ENCODE measurements at regions not wholly inside any gene's neighbourhood (a gene's known extent, or its start where the extent isn't known, plus 50 kb on each side); places are given as distances from the start of the nearest gene placed in this dataset.
"Not testable (repeated sequence)": the region's sequence is repeated elsewhere in the genome, so short reads cannot be mapped to it uniquely, and the experiment has no call there.

DNA sequence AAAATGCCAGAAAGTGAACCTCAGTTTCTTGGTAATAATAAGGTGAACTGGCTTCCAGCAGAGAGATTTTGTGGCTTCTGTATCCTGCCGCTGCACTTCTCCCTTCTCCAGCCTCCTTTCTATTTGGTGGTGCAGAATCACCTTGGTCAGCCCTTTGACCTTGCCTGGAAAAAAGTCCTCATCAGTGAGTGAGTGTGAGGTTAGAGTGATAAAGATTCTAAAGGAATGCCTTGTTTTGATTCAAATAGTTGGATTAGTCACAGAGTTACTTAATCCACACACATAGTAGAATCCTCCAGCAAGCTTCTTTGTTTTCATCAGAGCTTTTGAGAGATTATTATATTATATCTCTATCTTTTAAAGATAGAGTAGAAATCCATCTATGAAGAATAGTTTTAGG is 140.9 kb downstream of the KCNRG start:
- DNase-seq (ENCODE audit: low read depth in 2 of 2, low spot score in 1 of 2), result no peak

DNA sequence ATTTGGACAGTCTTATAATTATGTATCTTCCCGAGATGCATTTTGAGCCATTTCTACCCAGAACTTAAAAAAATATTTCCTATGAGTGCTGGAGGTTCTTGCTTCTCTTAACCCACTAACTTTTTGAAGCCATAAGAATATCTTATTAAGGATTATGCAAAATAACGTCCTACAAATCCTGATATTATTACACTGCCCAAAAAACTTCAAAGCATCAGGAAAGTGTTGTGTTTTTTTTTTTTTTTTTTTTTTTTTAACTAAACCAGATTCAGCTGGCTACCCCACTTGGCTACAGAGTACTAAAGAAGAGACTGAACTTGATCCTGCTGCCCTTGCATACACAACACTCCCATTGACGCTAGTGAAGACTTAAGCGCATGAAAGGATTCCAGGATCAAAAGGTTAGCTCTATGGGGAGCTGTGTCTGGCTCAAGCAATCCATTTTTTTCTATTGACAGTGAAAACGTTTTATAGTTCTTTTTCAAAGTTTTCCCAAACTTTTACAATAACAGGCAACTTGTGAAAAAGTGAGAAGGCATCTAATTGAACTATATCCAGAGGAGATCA is 141.4 kb downstream of the KCNRG start:
- DNase-seq (ENCODE audit: low read depth in 2 of 2, low spot score in 1 of 2), result no peak

DNA sequence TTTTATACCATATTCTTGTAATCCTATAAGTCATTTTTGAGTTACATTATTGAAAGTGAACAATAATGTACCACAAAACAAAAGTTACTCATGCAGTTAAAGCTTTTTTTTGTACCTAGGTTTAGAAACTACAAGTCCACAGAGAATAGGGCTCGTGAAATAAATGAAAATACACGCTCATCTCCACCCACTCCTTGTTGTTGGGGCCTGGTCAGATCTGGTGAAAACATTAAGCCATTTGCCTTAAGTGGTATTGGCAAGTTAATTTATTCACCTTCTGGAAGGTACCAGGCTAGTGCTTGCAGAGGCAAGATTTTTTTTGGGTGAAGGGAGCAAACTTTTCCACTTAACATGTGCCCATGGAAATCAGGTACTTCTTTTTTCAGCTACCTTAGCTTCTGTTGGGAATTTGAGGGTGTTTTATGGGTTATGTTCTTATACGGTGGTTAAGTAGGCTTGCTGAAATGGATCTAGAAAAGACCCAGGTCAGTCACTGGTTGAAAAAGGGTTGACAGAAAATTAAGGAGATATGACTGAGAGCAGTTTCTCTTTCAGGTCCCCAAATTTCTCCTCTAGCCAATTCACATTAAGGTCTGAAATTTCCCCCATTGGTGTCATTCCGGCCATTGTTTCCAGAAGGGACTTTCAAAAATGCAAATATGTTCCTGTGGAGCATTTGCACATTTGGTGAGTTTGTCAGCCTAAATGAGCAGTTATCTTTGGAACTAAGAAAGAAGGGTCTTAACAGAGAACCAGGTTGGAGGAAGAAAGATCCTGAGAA is 143.3 kb downstream of the KCNRG start:
- DNase-seq (ENCODE audit: low read depth in 2 of 2, low spot score in 1 of 2), result no peak

DNA sequence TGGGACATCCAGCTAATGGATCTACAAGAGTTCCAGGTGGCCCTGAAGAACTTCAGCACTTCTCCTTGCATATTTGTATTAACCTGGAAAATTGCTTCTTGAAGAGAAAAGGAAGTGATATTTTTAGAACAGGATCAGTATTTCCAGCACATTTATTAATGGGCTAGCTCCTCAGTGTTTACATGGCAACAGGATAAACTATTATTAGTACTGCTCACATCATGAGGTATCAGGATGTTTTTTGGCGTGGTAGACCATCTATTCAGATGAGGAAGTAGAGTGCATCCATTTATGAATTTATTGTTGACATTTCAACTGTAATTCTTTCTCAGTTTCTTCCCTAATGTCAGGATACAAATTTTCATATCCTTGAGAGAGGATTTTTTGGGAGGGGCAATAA is 144.4 kb downstream of the KCNRG start:
- no peak for DNase-seq (ENCODE audit: low read depth in 2 of 2, low spot score in 1 of 2)

DNA sequence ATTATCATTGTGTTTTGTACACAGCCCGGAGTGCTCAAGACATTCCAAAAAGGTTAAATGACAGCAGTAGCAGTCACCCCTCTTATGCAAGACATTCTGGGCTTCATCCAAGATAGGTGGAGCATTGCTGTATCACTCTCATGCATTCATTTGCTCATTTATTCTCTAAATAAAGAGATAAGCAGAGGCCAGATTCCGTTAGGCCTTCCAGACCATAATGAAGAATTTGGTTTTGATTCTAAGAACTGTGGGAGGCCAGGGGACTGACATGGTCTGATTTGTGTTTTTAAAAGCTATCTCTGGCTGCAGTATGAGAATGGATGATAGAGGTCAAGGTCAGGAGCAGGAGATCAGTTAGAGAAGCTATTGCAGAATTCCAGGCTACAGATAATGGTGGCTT is 145.8 kb downstream of the KCNRG start:
- no peak for DNase-seq (ENCODE audit: low read depth in 2 of 2, low spot score in 1 of 2)

DNA sequence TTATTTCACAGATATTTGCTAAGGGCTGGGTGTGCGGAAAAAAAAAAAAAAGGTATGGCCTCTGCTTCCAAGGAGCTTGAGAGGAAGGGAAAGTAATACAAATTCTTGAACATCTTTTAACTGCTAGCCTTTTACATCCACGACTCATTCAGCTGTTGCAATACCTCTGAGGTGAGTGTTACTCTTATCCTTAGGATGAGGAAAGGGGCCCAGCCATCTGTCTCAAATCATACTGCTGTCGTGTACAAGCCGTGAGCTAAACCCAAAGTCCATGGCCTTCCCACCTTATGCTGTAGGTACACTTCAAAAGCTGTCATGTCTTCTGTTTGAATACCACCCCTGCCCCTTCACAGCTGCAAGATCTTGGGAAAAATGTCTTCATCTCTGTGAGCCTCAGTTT is 146.8 kb downstream of the KCNRG start:
- no peak for DNase-seq (ENCODE audit: low read depth in 2 of 2, low spot score in 1 of 2)

DNA sequence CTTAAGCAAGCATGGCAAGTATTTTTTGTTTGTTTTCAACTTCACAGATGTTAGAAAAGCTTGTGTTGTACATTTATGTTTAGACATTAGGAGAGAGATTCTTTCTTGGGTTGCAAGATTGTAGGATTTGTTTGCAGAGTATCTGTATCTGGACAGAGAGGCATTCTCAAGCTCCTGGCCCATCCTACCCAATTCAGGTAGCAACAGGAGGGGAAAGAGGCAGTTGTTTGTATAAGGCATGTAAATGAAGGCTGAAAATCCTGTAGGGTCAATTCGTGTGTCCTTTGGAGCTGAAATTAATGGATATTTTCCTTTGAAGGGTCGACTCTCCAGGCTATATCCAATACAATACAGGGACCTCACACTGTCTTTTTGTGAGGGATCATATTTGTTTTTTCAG is 147.3 kb downstream of the KCNRG start:
- no peak for DNase-seq (ENCODE audit: low read depth in 2 of 2, low spot score in 1 of 2)

DNA sequence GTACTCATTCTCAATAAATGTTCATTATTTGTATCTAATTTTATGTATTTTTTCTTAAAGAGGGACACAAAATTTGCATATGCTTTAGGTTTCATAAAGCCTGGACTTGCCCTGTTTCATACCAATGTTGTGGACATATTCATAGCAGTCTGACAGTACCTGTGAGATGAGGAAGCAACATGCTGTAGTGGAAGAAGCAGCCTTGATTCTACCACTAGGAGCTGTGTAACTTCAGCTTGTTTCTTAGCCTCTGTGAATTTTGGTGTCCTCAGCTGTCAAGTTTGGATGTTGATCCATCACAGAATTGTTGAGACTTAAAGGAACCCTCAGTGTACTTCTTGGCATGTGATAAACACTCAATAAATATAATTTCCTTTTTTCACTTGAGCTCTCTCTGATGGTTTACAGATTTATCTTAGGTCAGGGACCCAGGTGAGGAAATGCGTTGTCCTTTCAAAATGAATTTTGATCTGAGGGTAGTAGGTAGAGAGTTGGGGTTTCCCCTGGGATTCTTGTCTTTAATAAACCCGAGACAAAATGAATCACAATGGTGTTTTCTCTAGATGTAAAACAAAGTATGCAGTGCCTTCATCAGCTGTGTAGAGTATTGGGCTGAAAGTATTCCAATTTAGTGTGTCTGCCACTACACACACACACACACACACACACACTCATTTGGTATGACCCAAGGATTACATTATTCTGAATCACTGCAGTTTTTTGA is 152.1 kb downstream of the KCNRG start:
- no peak for DNase-seq (ENCODE audit: low read depth in 2 of 2, low spot score in 1 of 2)

DNA sequence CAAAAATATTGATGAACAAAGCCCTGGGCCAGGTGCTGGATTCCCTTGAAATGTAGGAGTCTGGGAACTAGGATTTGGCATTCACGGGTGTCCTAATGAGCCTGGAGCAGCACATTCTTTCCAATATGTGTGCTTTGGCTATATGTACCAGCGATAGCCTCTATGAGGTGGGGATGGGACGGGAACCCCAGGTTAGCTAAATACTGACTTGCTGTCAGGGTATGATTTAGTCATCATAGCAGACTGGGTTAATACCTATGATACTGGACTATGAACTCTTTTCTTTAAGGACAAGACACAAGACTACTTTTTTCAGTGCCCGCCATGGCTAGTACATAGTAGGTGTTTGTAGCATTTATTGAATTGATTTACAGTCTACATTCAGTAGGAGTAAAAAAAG is 152.7 kb downstream of the KCNRG start:
- no peak for DNase-seq (ENCODE audit: low read depth in 2 of 2, low spot score in 1 of 2)

DNA sequence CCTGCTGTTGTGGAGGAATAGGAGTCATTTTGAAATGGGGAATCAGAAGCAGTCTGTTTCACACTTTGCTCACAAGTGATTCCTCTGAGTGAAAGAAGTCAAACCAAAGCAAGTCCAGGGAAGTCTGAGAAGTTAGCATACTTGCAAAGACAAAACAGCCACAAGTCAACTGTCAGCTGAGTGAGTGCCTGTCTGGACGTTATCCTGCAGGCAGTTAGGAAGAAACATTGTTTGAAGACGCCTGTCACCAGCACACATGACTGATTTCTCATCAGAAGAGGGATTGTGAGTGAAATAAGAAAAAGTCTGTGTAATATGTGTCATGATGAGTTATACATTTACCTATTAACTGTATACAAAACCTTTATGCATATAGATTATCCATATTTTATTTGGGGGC is 153.5 kb downstream of the KCNRG start:
- DNase-seq (ENCODE audit: low read depth in 2 of 2, low spot score in 1 of 2), result no peak

DNA sequence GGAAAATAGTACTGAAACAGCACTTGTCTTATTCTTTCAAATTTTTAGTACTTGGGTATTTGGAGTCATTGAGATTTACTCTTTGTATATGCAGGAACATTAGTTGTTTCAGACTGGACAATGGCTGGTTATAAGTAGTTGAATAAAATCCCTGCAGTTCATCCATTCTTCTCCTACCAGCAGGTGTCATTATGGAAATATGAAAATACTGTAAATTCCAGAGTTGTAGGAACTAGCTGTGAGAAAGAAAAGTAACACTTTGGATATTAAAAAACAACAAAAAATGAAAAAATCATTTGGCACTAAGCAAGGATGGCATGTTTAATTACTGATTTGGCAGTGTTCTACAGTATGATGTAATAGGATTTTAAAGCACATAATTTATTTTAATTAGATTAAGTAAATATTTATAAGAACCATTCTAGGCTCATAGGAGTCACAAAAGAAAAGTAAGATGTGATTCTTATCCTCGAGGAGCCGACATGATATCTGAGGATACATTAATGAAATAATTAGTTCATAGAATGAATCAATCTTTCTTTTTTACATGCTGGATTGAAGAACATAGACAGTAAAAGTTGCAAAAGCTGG is 155.3 kb downstream of the KCNRG start:
- no peak for DNase-seq (ENCODE audit: low read depth in 2 of 2, low spot score in 1 of 2)

DNA sequence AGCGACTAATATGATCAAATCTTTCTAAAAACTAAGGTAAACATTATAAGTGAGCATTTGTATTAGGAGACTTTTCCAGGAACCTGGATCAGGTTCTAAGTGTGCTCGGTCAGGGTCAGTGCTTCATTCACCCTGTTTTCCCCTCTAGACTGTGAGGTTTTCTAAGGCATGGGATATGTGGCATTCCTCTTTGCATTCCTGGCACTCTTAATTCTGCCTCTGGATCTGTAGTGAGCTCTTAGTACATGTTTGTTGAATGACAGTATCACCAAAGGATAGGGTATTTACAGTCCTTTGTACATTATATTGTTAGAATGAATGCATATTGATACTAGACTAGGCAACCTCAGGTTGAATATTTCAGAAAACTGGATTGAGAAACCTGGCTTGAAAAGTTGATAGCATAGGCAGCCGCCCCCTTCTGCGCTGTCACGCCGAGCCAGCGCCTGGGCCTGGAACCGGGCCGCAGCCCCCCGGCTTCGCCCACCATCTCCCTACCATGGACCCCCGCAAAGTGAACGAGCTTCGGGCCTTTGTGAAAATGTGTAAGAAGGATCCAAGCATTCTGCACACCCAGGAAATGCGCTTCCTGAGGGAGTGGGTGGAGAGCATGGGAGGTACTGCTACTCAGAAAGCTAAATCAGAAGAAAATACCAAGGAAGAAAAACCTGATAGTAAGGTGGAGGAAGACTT is 156.5 kb downstream of the KCNRG start:
- DNase-seq (ENCODE audit: low read depth in 2 of 2, low spot score in 1 of 2), result no peak

DNA sequence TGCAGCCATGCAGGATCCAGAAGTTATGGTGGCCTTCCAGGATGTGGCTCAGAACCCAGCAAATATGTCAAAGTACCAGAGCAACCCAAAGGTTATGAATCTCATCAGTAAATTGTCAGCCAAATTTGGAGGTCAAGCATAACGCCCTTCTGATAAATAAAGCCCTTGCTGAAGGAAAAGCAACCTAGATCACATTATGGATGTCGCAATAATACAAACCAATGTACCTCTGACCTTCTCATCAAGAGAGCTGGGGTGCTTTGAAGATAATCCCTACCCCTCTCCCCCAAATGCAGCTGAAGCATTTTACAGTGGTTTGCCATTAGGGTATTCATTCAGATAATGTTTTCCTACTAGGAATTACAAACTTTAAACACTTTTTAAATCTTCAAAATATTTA is 157.8 kb downstream of the KCNRG start:
- not testable (repeated sequence) for DNase-seq (ENCODE audit: low read depth in 2 of 2, low spot score in 1 of 2)

DNA sequence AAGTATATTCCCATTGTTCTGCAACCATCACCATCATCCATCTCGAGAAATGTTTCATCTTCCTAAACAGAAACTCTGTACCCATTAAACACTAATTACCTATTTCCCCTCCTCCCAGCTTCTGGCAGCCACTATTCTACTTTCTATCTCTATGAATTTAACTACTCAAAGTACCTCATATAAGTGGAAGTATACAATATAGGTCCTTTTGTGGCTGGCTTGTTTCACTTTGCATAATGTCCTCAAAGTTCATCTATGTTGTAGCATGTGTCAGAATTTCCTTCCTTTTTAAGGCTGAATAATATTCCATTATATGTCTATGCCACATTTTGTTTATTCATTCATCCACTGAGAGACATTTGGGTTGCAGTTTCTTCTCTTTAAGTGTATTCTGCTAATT is 159.4 kb downstream of the KCNRG start:
- no peak for DNase-seq (ENCODE audit: low read depth in 2 of 2, low spot score in 1 of 2)

DNA sequence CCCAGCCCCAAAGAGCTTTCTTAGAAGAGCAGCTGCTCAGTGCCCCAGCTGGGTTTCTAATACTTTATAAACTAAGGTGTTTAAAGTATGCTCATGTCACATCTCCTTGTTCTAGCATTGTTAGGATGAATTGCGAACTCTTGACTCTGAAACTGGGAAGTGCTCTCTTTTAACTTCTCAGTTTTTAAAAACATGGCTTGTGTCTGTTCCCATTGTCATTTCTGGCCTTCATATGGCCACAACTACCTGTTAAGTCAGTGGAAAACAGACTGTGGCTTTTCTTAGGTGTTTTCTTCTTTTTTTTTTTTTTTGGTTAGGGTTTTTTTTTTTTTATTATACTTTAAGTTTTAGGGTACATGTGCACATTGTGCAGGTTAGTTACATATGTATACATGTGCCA is 164.7 kb downstream of the KCNRG start:
- DNase-seq (ENCODE audit: low read depth in 2 of 2, low spot score in 1 of 2), result no peak

DNA sequence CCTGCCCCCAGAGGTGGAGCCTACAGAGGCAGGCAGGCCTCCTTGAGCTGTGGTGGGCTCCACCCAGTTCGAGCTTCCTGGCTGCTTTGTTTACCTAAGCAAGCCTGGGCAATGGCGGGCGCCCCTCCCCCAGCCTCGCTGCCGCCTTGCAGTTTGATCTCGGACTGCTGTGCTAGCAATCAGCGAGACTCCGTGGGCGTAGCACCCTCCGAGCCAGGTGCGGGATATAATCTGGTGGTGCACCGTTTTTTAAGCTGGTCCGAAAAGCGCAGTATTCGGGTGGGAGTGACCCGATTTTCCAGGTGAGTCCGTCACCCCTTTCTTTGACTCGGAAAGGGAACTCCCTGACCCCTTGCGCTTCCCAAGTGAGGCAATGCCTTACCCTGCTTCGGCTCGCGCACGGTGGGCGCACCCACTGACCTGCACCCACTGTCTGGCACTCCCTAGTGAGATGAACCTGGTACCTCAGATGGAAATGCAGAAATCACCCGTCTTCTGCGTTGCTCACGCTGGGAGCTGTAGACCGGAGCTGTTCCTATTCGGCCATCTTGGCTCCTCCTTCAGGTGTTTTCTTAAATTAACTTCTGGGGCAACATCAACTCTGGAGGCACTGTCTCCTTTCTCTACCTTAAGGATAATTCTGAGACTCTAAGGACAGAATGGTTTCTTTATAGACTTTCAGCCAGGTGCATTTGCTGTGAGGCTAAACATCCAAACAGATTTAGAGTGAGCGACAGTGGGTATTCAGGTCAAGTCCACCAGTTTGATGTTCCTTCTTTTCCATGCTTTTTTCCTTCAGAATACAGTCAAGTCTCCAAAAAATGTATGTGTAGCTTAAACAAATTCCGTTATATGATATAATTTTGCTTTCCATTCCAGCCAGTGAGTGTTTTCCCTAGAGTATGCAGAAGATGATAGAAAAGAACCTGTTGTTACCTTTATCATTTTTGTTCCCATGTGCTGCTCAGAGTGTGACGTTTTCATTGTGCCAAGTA is 170.8 kb downstream of the KCNRG start:
- DNase-seq (ENCODE audit: low read depth in 2 of 2, low spot score in 1 of 2), result not testable (repeated sequence)

DNA sequence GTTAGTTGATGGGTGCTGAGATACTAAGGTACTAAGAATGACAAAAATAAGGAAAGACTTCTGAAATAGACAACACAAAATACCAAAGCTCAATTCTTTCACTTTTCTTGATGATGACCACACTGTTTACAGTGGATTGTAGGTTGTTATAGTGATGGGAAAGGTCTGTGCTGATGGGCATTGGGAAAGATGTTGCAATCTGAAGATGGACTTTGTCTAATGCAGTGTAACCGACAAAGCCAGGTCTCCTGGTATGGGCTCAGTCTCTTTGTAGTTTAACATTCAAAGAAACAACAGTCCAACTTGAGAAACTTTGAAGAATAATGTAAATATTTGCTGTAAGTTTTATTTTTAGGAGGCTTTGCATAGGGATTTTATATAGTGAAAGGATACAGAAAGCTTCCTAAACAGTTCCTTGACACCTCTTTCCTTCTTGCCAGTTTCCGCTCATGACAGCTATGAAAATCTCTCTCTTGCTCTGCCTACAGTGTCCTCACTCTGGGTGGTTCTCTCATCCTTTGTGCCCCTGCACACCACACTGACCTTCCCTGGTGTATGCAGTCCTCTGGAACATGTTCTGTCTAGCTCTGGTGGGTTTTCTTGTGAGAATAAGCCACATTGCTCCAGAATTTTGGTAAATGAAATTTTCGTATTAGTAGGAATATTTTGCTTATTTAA is 172.2 kb downstream of the KCNRG start:
- no peak for DNase-seq (ENCODE audit: low read depth in 2 of 2, low spot score in 1 of 2)

DNA sequence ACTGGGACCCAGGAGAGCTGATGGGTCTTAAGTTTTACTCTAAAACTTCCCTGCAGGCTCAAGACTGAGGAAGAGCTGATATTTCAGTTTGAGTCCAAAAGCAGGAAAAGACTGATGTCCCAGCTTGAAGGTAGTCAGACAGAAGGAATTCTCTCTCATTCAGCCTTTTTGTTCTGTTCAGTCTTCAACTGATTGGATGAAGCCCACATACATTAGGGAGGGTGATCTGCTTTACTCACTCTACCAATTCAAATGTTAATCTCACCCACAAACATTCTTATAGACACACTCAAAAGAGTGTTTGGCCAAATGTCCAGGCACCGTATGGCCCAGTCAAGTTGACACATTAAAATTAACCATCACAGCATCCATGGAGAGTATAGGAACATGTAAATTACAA is 173.5 kb downstream of the KCNRG start:
- DNase-seq (ENCODE audit: low read depth in 2 of 2, low spot score in 1 of 2), result no peak

DNA sequence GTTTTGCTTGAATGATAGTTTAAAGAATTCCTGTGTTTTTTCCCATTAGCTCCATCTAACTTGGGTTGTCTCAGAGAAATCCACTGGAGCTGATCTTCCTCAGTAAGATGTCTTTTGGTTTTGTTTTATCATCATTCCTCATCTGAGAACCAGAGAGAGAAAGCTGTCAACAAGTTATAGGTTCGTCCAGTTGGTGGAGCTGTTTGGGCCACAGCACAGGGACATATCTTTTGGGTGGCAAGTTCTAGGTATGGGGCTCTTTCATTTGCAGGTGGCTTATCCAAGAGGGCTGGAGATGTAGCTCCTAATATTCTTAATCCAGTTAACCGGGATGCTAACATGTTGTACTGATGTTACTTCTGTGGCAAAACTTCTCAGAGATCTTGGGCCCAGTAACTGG is 174.2 kb downstream of the KCNRG start:
- DNase-seq (ENCODE audit: low read depth in 2 of 2, low spot score in 1 of 2), result no peak

DNA sequence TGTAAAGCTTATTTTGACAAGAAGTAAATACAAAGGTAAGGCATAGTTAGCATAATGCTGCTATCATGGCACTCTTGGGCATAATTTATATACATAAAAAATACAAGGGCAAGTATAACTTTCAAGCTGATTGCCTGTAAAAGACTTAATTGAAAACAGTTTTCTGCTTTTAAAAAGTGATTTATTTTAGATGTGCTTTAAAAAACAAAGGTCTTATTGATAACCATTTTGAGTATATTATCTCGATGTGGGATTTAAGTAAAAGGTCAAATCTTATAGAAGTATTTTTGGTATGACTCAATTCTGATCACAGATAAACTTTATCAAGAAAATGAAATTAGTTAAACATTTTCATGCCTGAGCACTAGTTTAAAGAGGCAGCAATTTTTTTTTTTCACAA is 175.8 kb downstream of the KCNRG start:
- DNase-seq (ENCODE audit: low read depth in 2 of 2, low spot score in 1 of 2), result no peak
